HEK293T (cell line): ENCODE measurements at regions not wholly inside any gene's neighbourhood (a gene's known extent, or its start where the extent isn't known, plus 50 kb on each side); places are given as distances from the start of the nearest gene placed in this dataset.

ENCODE experiments used
- BHLHE40 ChIP-seq: fragments of 450-650 bp; IDR thresholded peaks from 2 replicates; pipeline ENCODE4 v1.6.1; 2016; ENCODE audit warnings: mild to moderate bottlenecking, moderate library complexity, borderline replicate concordance
- ELF4 ChIP-seq: fragments of 450-650 bp; IDR thresholded peaks from 2 replicates; pipeline ENCODE4 v1.6.1; 2017; ENCODE audit warnings: antibody characterized with exemption
- FOXA1 ChIP-seq: fragments of 450-650 bp; IDR thresholded peaks from 2 replicates; pipeline ENCODE4 v1.6.1; 2016; ENCODE audit warnings: mild to moderate bottlenecking
- FOXK2 ChIP-seq: fragments of 450-650 bp; IDR thresholded peaks from 2 replicates; pipeline ENCODE4 v1.6.1; 2016; ENCODE audit warnings: mild to moderate bottlenecking
- FOXM1 ChIP-seq: fragments of 450-650 bp; IDR thresholded peaks from 2 replicates; pipeline ENCODE4 v1.6.1; 2017; ENCODE audit warnings: mild to moderate bottlenecking, borderline replicate concordance
- TARDBP ChIP-seq: fragments of 450-650 bp; IDR thresholded peaks from 2 replicates; pipeline ENCODE4 v1.6.1; 2016

GRCh38 chr22:34108168-34108567 lies 187.9 kb upstream of the LARGE1 start:
- no peak for TF ChIP-seq FOXM1
- TF ChIP-seq BHLHE40: no peak
- no peak for TF ChIP-seq FOXA1
- TF ChIP-seq ELF4: no peak
- TF ChIP-seq TARDBP: no peak
- TF ChIP-seq FOXK2: no peak
